ENCODE measurements at regions not wholly inside any gene's neighbourhood (a gene's known extent, or its start where the extent isn't known, plus 50 kb on each side); places are given as distances from the start of the nearest gene placed in this dataset.
"Not testable (repeated sequence)": the region's sequence is repeated elsewhere in the genome, so short reads cannot be mapped to it uniquely, and the experiment has no call there.

- H3K27ac ChIP-seq: no peak overlapping the region
- WGBS, 2 donors (ENCODE audit: low coverage in 1 of 2): 64 to 66% methylated on average over 3 to 4 of the region's 4 CpGs
- TF ChIP-seq EP300 (IDR thresholded peaks at IDR 0.05; ENCODE audit: low read depth): no peak
- TF ChIP-seq POLR2A (IDR thresholded peaks at IDR 0.05): no peak
- no peak for TF ChIP-seq POLR2AphosphoS5 (IDR thresholded peaks at IDR 0.05)
- TF ChIP-seq CTCF (IDR thresholded peaks at IDR 0.05): no peak
- H3K27me3 ChIP-seq: no peaks in the 10 kb centered on the region
- intact Hi-C loops (cut with DNase I; ENCODE audit: low total_unique reads): no loop called here
- no peaks in the 10 kb centered on the region for H3K36me3 ChIP-seq
- no peak for DNase-seq
- in situ Hi-C loops (cut with MboI; ENCODE audit: low pct_ligation_motif_present in 1 of 4, low pct_unique_long_range_greater_than_20kb in 1 of 4, low sequenced_read_pairs in 3 of 4): no loop called here
- no peaks in the 10 kb centered on the region for H3K9me3 ChIP-seq
- no peaks in the 10 kb centered on the region for H3K4me1 ChIP-seq
- H3K4me3 ChIP-seq: no peak overlapping the region
These were observed 591.7 kb downstream of the CETN3 start for GRCh38 chr5:89817841-89818240.

DNA sequence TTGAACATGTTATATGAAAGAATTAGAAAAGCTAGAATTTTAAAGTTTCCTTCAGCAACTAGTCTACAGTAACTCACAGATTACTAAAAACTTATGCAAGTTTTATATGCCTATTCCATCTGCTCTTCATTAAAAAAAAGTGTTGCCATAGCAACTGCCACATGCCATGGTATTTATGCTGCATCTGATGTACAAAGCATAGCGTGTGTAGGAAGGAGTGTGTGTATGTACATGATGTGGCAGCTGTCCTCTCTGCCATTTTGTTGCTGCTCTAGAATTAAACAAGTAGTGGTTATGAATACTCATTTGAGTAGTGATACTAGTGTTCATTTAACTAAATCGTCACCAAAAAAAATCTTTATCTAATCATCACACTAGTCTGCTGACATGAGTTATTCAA, 593.5 kb downstream of the CETN3 start:
- H3K36me3 ChIP-seq: no peaks in the 10 kb centered on the region
- no peaks in the 10 kb centered on the region for H3K4me1 ChIP-seq
- 74 to 80% methylated on average over 2 of the region's 2 CpGs for WGBS, 2 donors (ENCODE audit: low coverage in 1 of 2)
- no peaks in the 10 kb centered on the region for H3K27me3 ChIP-seq
- H3K9me3 ChIP-seq: no peaks in the 10 kb centered on the region
- no peak overlapping the region for H3K4me3 ChIP-seq
- no peak for TF ChIP-seq CTCF (IDR thresholded peaks at IDR 0.05)
- TF ChIP-seq POLR2A (IDR thresholded peaks at IDR 0.05): no peak
- TF ChIP-seq POLR2AphosphoS5 (IDR thresholded peaks at IDR 0.05): no peak
- no peak for TF ChIP-seq EP300 (IDR thresholded peaks at IDR 0.05; ENCODE audit: low read depth)
- DNase-seq: no peak
- no peak overlapping the region for H3K27ac ChIP-seq
- intact Hi-C loops (cut with DNase I; ENCODE audit: low total_unique reads) (no loop called here), in situ Hi-C loops (cut with MboI; ENCODE audit: low pct_ligation_motif_present in 1 of 4, low pct_unique_long_range_greater_than_20kb in 1 of 4, low sequenced_read_pairs in 3 of 4) (no loop called here)

- H3K4me3 ChIP-seq; in situ Hi-C loops (cut with MboI; ENCODE audit: low pct_ligation_motif_present in 1 of 4, low pct_unique_long_range_greater_than_20kb in 1 of 4, low sequenced_read_pairs in 3 of 4); H3K27ac ChIP-seq; H3K27me3 ChIP-seq; H3K36me3 ChIP-seq; H3K4me1 ChIP-seq; H3K9me3 ChIP-seq; intact Hi-C loops (cut with DNase I; ENCODE audit: low total_unique reads); DNase-seq: not testable (repeated sequence)
- 87 to 100% methylated on average over 3 to 5 of the region's 5 CpGs for WGBS, 2 donors (ENCODE audit: low coverage in 1 of 2)
These were observed 608.8 kb downstream of the CETN3 start for GRCh38 chr5:89800735-89801134.

DNA sequence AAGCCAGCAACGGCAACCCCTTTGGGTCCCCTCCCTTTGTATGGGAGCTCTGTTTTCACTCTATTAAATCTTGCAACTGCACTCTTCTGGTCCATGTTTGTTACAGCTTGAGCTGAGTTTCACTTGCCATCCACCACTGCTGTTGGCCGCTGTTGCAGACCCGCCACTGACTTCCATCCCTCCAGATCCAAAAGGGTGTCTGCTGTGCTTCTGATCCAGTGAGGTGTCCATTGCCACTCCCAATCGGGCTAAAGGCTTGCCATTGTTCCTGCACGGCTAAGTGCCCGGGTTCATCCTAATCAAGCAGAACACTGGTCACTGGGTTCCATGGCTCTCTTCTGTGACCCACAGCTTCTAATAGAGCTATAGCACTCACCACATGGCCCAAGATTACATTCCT, 615.1 kb downstream of the CETN3 start:
- DNase-seq; H3K4me3 ChIP-seq; in situ Hi-C loops (cut with MboI; ENCODE audit: low pct_ligation_motif_present in 1 of 4, low pct_unique_long_range_greater_than_20kb in 1 of 4, low sequenced_read_pairs in 3 of 4); intact Hi-C loops (cut with DNase I; ENCODE audit: low total_unique reads); H3K9me3 ChIP-seq; H3K4me1 ChIP-seq; H3K27ac ChIP-seq; H3K27me3 ChIP-seq; H3K36me3 ChIP-seq: not testable (repeated sequence)
- 90% methylated on average over 6 of the region's 6 CpGs; no CpG with 5 or more reads in 1 of the 2 donors for WGBS, 2 donors (ENCODE audit: low coverage in 1 of 2)

DNA sequence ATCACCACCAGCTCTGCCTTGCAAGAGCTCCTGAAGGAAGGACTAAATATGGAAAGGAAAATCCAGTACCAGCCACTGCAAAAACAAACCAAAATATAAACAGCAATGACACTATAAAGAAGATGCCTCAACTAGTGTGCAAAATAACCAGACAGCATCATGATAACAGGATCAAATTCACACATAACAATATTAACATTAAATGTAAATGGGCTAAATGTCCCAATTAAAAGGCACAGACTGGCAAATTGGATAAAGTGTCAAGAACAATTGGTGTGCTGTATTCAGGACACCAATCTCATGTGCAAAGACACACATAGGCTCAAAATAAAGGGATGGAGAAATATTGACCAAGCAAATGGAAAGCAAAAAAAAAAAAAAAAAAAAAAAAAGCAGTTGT, 629.8 kb downstream of the CETN3 start:
- H3K36me3 ChIP-seq; intact Hi-C loops (cut with DNase I; ENCODE audit: low total_unique reads); H3K4me3 ChIP-seq; H3K27ac ChIP-seq; H3K27me3 ChIP-seq; in situ Hi-C loops (cut with MboI; ENCODE audit: low pct_ligation_motif_present in 1 of 4, low pct_unique_long_range_greater_than_20kb in 1 of 4, low sequenced_read_pairs in 3 of 4); H3K4me1 ChIP-seq; DNase-seq: not testable (repeated sequence)
- H3K9me3 ChIP-seq: peaks cover 9 to 17% of the 10 kb centered on the region in 2 donors

DNA sequence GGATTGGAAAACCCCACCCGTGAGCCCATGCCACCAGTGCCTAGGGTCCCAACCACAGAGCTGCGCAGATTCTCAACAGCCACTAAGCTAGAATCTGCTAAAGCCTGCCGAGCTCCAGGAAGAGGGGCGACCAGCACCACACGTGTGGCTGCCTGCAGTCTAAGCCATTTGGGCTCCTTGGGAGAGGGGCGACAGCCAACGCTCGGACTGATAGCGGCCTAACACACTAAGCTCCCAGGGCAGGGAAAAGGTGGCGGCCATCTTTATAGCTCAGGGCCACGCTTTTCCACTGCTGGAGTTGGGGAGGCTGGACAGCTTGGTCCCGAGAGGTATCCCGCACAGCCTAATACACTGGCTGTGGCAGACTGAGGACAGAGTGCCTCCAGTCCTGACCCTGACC, 631.8 kb downstream of the CETN3 start:
- no peak for TF ChIP-seq CTCF (IDR thresholded peaks at IDR 0.05)
- no peak for TF ChIP-seq POLR2A (IDR thresholded peaks at IDR 0.05)
- no peak for TF ChIP-seq EP300 (IDR thresholded peaks at IDR 0.05; ENCODE audit: low read depth)
- no peak for TF ChIP-seq POLR2AphosphoS5 (IDR thresholded peaks at IDR 0.05)
- DNase-seq: no peak
- WGBS, 2 donors (ENCODE audit: low coverage in 1 of 2): 95% methylated on average over 13 of the region's 13 CpGs; no CpG with 5 or more reads in 1 of the 2 donors
- Histone ChIP-seq H3K36me3 (no peaks in the 10 kb centered on the region), H3K27ac (no peak overlapping the region), H3K9me3 (peaks cover 9 to 17% of the 10 kb centered on the region in 2 donors), H3K4me1 (no peaks in the 10 kb centered on the region), H3K27me3 (no peaks in the 10 kb centered on the region), H3K4me3 (no peak overlapping the region)
- in situ Hi-C loops (cut with MboI; ENCODE audit: low pct_ligation_motif_present in 1 of 4, low pct_unique_long_range_greater_than_20kb in 1 of 4, low sequenced_read_pairs in 3 of 4) (no loop called here), intact Hi-C loops (cut with DNase I; ENCODE audit: low total_unique reads) (no loop called here)
